Ascending aorta (tissue), 2 donors: ENCODE measurements at regions not wholly inside any gene's neighbourhood (a gene's known extent, or its start where the extent isn't known, plus 50 kb on each side); places are given as distances from the start of the nearest gene placed in this dataset.
A peak's percentile ranks its signal among the peaks of the same experiment; 100 is the strongest.

Experiments used
- DNase-seq, 2 donors: peaks; one replicate each; pipeline ENCODE4 v3.0.0-alpha.2; 2019; ENCODE audit warnings: low spot score in 2 of 2
- H3K27ac ChIP-seq, 2 donors: fragments of 200-600 bp; sonication (generic); one replicate each; pipeline ENCODE4 v1.5.1; 2016 to 2017; ENCODE audit warnings: mild to moderate bottlenecking in 1 of 2
- H3K27me3 ChIP-seq: fragments of 200-600 bp; sonication (generic); one replicate; pipeline ENCODE4 v1.5.1; 2017
- H3K36me3 ChIP-seq, 2 donors: fragments of 200-600 bp; sonication (generic); one replicate each; pipeline ENCODE4 v1.5.1; 2016
- H3K4me1 ChIP-seq, 2 donors: fragments of 200-600 bp; sonication (generic); one replicate each; pipeline ENCODE4 v1.5.1; 2016 to 2017; ENCODE audit warnings: mild to moderate bottlenecking in 1 of 2
- H3K4me3 ChIP-seq, 2 donors: fragments of 200-600 bp; sonication (generic); one replicate each; pipeline ENCODE4 v1.5.1; 2016 to 2017; ENCODE audit warnings: mild to moderate bottlenecking in 1 of 2
- H3K9me3 ChIP-seq, 2 donors: fragments of 200-600 bp; sonication (generic); one replicate each; pipeline ENCODE4 v1.5.1; 2016
- intact Hi-C: fragments of 100-400 bp; cut with DNase I; formaldehyde crosslinking; loops from one replicate; pipeline ENCODE4 v1.15.1; 2023
- TF ChIP-seq, protein P1 (sequence below), 3 experiments: fragments of 200-600 bp in 2 of 3; fragments of 450-650 bp in 1 of 3; sonication (generic) in 2 of 3; IDR thresholded peaks; one replicate each; pipeline ENCODE4 v1.5.1; 2016 to 2019; ENCODE audit warnings: antibody characterized with exemption in 3 of 3, mild to moderate bottlenecking in 1 of 3, moderate library complexity in 1 of 3

DNA sequence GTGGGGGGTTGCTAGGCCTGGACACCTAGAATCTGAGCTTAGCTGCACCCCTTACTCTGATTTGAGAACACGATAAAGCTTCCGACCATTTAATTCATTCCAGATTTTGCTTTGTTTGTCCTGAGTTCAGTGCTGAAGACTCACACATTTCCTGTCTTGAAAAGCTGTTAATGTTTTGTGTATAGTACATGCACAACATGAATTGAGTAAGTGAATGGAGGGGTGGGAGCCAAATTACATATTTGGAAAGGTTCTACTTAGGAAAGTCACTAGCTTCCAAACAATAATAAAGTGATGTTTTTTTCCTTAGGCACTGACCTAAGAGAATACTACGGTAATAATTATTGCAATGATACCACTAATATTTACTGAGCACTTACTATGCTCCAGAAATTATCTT lies 955.2 kb upstream of the NR2F2 start:
- no peaks in the 10 kb centered on the region for H3K36me3 ChIP-seq
- no peaks in the 10 kb centered on the region for H3K4me1 ChIP-seq
- no peaks in the 10 kb centered on the region for H3K9me3 ChIP-seq
- no peaks in the 10 kb centered on the region for H3K27me3 ChIP-seq
- intact Hi-C loops: no loop called here
- no peak overlapping the region for H3K27ac ChIP-seq
- H3K4me3 ChIP-seq: no peak overlapping the region
- TF ChIP-seq, protein P1, sequence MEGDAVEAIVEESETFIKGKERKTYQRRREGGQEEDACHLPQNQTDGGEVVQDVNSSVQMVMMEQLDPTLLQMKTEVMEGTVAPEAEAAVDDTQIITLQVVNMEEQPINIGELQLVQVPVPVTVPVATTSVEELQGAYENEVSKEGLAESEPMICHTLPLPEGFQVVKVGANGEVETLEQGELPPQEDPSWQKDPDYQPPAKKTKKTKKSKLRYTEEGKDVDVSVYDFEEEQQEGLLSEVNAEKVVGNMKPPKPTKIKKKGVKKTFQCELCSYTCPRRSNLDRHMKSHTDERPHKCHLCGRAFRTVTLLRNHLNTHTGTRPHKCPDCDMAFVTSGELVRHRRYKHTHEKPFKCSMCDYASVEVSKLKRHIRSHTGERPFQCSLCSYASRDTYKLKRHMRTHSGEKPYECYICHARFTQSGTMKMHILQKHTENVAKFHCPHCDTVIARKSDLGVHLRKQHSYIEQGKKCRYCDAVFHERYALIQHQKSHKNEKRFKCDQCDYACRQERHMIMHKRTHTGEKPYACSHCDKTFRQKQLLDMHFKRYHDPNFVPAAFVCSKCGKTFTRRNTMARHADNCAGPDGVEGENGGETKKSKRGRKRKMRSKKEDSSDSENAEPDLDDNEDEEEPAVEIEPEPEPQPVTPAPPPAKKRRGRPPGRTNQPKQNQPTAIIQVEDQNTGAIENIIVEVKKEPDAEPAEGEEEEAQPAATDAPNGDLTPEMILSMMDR (IDR thresholded peaks at IDR 0.05): no peak
- DNase-seq: no peak

DNA sequence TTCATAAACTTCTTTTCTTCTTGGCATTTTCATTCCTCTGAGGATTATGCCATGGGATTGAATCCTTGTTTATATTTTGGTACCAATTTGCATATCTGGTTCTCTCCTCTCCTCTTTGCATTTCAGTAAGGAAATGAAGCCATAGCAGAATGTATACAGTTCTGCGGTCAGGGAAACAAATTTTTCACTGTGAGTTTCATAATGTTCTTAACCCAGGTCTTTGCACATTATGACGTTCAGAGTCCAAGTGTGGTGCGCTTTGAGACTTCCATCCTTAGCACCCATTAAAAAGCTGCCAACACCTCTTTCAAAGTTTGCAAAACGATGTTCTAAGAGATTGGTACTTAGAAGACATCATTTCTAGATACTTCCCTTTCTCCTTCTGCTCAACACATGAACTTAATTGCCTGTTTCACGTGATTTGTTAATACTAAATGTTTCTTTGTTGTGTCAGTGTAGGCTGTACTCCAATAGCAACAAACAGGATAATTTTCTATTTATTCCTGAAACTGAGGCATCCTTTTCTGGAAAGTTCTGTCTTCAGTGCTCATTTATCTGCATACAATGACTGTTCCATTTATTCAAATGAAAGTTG lies 953.1 kb upstream of the NR2F2 start:
- Histone ChIP-seq H3K9me3 (no peaks in the 10 kb centered on the region), H3K36me3 (no peaks in the 10 kb centered on the region), H3K27ac (no peak overlapping the region), H3K27me3 (no peaks in the 10 kb centered on the region), H3K4me3 (no peak overlapping the region), H3K4me1 (no peaks in the 10 kb centered on the region)
- TF ChIP-seq, protein P1 (IDR thresholded peaks at IDR 0.05): no peak
- DNase-seq: no peak
- intact Hi-C loops: no loop called here

DNA sequence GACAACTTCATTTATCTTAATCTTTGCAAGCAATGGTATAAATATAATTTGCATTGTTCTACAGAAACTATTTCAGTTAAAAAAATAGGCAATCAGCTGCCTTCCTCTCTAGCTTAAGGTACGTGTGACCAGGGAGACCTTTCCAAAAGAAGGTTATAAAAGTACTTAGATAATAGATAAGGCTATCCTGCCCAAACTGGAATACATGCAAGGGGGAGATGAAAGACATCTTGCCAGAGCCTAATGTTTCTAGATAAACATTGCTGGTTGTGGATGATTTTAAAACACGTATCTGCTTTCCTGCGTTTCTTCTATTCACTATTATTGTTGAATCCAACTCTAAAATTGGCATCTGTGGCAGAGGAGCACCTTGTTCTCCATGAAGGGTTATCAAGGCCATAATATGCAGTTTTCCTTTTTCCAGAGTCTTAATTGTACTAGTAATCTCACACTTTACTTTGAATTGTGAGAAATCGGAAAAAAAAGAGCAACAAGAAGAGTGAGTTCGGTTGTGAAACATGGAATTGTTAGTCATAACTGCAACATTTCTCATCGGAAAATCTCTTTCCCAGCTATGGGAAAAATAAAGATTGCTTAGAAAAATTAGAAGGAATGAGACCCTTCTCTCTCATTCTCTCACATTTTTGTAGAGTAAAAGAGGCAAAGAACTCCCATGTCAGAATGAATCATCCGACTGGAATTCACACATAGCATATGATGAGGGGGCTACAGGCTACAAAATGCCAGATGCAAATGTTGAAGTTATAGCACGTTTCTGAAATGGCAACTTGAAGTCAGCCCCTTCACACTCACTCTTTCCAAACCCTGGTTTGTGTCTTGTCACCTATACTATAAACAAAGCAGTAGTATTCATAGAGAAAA lies 936.1 kb upstream of the NR2F2 start:
- H3K27ac ChIP-seq: peak overlapping the region in 1 of 2 donors; percentile 27
- intact Hi-C loops: no loop called here
- no peak overlapping the region for H3K4me3 ChIP-seq
- H3K9me3 ChIP-seq: no peaks in the 10 kb centered on the region
- TF ChIP-seq, protein P1 (IDR thresholded peaks at IDR 0.05): no peak
- H3K27me3 ChIP-seq: no peaks in the 10 kb centered on the region
- peaks cover 0 to 7% of the 10 kb centered on the region in 2 donors for H3K4me1 ChIP-seq
- DNase-seq: no peak
- no peaks in the 10 kb centered on the region for H3K36me3 ChIP-seq

DNA sequence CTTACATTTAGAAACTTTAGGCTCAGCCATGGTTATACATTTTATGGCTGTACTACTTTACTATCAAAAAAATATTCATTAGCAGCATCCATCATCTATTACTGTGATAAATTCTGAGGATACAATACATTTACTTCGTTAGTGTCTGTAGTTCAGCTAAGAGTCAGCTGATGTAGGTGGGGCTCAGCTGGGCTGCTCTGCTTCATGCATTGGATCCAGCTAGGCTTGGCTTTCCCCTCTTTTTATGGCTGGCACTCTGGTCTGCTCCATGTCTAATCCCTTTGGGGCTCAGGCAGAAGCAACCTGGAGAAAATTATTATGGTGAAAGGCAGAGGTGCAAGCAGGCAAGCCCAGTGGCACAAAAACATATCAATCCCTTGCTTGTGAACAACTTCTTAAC lies 930.1 kb upstream of the NR2F2 start:
- intact Hi-C loops: no loop called here
- TF ChIP-seq, protein P1 (IDR thresholded peaks at IDR 0.05): no peak
- H3K27ac ChIP-seq: no peak overlapping the region
- DNase-seq: no peak
- no peaks in the 10 kb centered on the region for H3K9me3 ChIP-seq
- peaks cover 0 to 6% of the 10 kb centered on the region in 2 donors for H3K4me1 ChIP-seq
- H3K36me3 ChIP-seq: no peaks in the 10 kb centered on the region
- H3K4me3 ChIP-seq: no peak overlapping the region
- no peaks in the 10 kb centered on the region for H3K27me3 ChIP-seq

DNA sequence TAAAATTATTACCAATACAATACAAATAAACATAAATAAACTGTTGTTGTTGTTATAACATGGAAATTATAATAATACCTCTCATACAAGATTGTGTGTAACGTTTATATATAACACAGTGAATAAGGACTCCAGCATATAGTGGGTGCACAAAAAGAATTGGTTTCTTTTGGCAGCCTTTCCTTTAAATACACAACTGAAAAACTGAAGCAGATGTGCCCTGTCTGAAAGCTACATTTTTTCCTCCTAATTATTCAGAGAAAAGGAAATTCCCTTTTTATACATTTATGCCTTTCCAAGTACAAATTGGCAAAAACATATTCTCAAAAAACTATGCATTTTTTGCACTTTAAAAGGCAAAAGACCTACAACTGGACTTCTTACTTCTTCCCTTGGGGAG lies 928.9 kb upstream of the NR2F2 start:
- peaks cover 0 to 6% of the 10 kb centered on the region in 2 donors for H3K4me1 ChIP-seq
- no peaks in the 10 kb centered on the region for H3K27me3 ChIP-seq
- intact Hi-C loops: no loop called here
- H3K36me3 ChIP-seq: no peaks in the 10 kb centered on the region
- TF ChIP-seq, protein P1 (IDR thresholded peaks at IDR 0.05): no peak
- H3K4me3 ChIP-seq: no peak overlapping the region
- no peak for DNase-seq
- peak overlapping the region in 1 of 2 donors; percentile 64 for H3K27ac ChIP-seq
- no peaks in the 10 kb centered on the region for H3K9me3 ChIP-seq
